Activated naive CD4-positive, alpha-beta T cell treated with anti-CD3 and anti-CD28 coated beads for 36 hours (primary cell): ENCODE measurements at regions not wholly inside any gene's neighbourhood (a gene's known extent, or its start where the extent isn't known, plus 50 kb on each side); places are given as distances from the start of the nearest gene placed in this dataset.
"Not testable (repeated sequence)": the region's sequence is repeated elsewhere in the genome, so short reads cannot be mapped to it uniquely, and the experiment has no call there.

ENCODE experiments used
- CTCF ChIA-PET: fragments of 350-600 bp; sonication (Branson Sonifier 250); formaldehyde crosslinking; loops from one replicate; lab custom pipeline; 2021; ENCODE audit warnings: antibody characterized with exemption; lab: Charles Lee
- DNase-seq: peaks from one replicate; pipeline ENCODE4 v3.0.0-alpha.2; 2020
- H3K27ac Mint-ChIP-seq: one replicate; pipeline ENCODE4 v1.8.0; 2021; ENCODE audit warnings: mild to moderate bottlenecking, mixed read lengths
- H3K27me3 Mint-ChIP-seq: one replicate; pipeline ENCODE4 v1.8.0; 2021; ENCODE audit warnings: low read depth, mixed read lengths
- H3K36me3 Mint-ChIP-seq: one replicate; pipeline ENCODE4 v1.8.0; 2021; ENCODE audit warnings: low read depth, mixed read lengths
- H3K4me1 Mint-ChIP-seq: one replicate; pipeline ENCODE4 v1.8.0; 2021; ENCODE audit warnings: low read depth, mixed read lengths
- H3K4me3 Mint-ChIP-seq: one replicate; pipeline ENCODE4 v1.8.0; 2021; ENCODE audit warnings: mild to moderate bottlenecking, moderate library complexity, mixed read lengths
- H3K9me3 Mint-ChIP-seq: one replicate; pipeline ENCODE4 v1.8.0; 2021; ENCODE audit warnings: mixed read lengths
- intact Hi-C: fragments of 100-400 bp; cut with micrococcal nuclease; formaldehyde crosslinking; loops from one replicate; pipeline ENCODE4 v1.15.1; 2023

- peaks cover 2% of the 10 kb centered on the region for H3K4me1 Mint-ChIP-seq
- DNase-seq: peak; percentile 82
- CTCF ChIA-PET: interaction anchor here (0.6 kb wide), 1 partner anchor 320 kb away, joined by 3 read pairs; no protein-coding TSS in a partner anchor
- H3K4me3 Mint-ChIP-seq: no peak overlapping the region
- peaks cover 3% of the 10 kb centered on the region for H3K36me3 Mint-ChIP-seq
- peaks cover 60% of the 10 kb centered on the region for H3K27me3 Mint-ChIP-seq
- H3K9me3 Mint-ChIP-seq: peaks cover 1% of the 10 kb centered on the region
- peak overlapping the region; percentile 53 for H3K27ac Mint-ChIP-seq
- intact Hi-C loops: no loop called here
Observed at GRCh38 chr6:27650620-27651370, 177.9 kb upstream of the ZNF184 start.

- H3K27me3 Mint-ChIP-seq: peaks cover 55% of the 10 kb centered on the region
- CTCF ChIA-PET: interaction anchor here (0.6 kb wide), 1 partner anchor 974 kb away, joined by 3 read pairs; no protein-coding TSS in a partner anchor
- H3K4me3 Mint-ChIP-seq: no peak overlapping the region
Observed at GRCh38 chr6:27644528-27644927, 171.6 kb upstream of the ZNF184 start.

GRCh38 chr6:27642744-27643456 lies 170.0 kb upstream of the ZNF184 start:
- Mint-ChIP-seq H3K4me1 (no peaks in the 10 kb centered on the region), H3K27me3 (peaks cover 52% of the 10 kb centered on the region), H3K9me3 (no peaks in the 10 kb centered on the region), H3K36me3 (no peaks in the 10 kb centered on the region), H3K27ac (no peak overlapping the region), H3K4me3 (no peak overlapping the region)
- DNase-seq: no peak
- intact Hi-C loops: no loop called here
- CTCF ChIA-PET: no interaction called here

More at GRCh38 chr6:27644528-27644927, 171.6 kb upstream of the ZNF184 start:
- Mint-ChIP-seq H3K4me1 (no peaks in the 10 kb centered on the region), H3K27ac (no peak overlapping the region), H3K9me3 (no peaks in the 10 kb centered on the region), H3K36me3 (no peaks in the 10 kb centered on the region)
- DNase-seq: no peak
- intact Hi-C loops: no loop called here

GRCh38 chr6:27635886-27636285 lies 163.0 kb upstream of the ZNF184 start:
- H3K27ac Mint-ChIP-seq, intact Hi-C loops, H3K9me3 Mint-ChIP-seq, H3K4me1 Mint-ChIP-seq, H3K4me3 Mint-ChIP-seq, CTCF ChIA-PET, DNase-seq, H3K36me3 Mint-ChIP-seq: not testable (repeated sequence)
- peaks cover 68% of the 10 kb centered on the region for H3K27me3 Mint-ChIP-seq

GRCh38 chr6:27633221-27633688 lies 160.3 kb upstream of the ZNF184 start:
- H3K27ac Mint-ChIP-seq, H3K4me3 Mint-ChIP-seq, intact Hi-C loops, CTCF ChIA-PET, H3K9me3 Mint-ChIP-seq, H3K4me1 Mint-ChIP-seq, DNase-seq, H3K36me3 Mint-ChIP-seq: not testable (repeated sequence)
- peaks cover 79% of the 10 kb centered on the region for H3K27me3 Mint-ChIP-seq

- Mint-ChIP-seq H3K27ac (no peak overlapping the region), H3K36me3 (peaks cover 3% of the 10 kb centered on the region), H3K4me1 (peaks cover 5% of the 10 kb centered on the region), H3K9me3 (peaks cover 2% of the 10 kb centered on the region), H3K27me3 (peaks cover 79% of the 10 kb centered on the region), H3K4me3 (peak overlapping the region; percentile 8)
- no peak for DNase-seq
- intact Hi-C loops: loop anchor here (2.0 kb wide), 1 partner anchor 55 kb away; no protein-coding TSS in a partner anchor
- CTCF ChIA-PET: interaction anchor here (0.9 to 1.5 kb wide), 3 partner anchors 9 to 121 kb away, joined by 4 read pairs; no protein-coding TSS in a partner anchor
Observed at GRCh38 chr6:27631609-27631916, 158.7 kb upstream of the ZNF184 start.

- Mint-ChIP-seq H3K9me3 (peaks cover 2% of the 10 kb centered on the region), H3K4me3 (peak overlapping the region; percentile 86), H3K27ac (peak overlapping the region; percentile 86), H3K4me1 (peaks cover 5% of the 10 kb centered on the region), H3K27me3 (peaks cover 76% of the 10 kb centered on the region), H3K36me3 (peaks cover 3% of the 10 kb centered on the region)
- CTCF ChIA-PET: interaction anchor here (0.5 to 1.5 kb wide), 3 partner anchors 8 to 469 kb away, joined by 3 to 4 read pairs (median 4); no protein-coding TSS in a partner anchor
- intact Hi-C loops: loop anchor here (2.0 kb wide), 1 partner anchor 56 kb away; no protein-coding TSS in a partner anchor
- peak; percentile 81 for DNase-seq
Observed at GRCh38 chr6:27630727-27631608, 158.1 kb upstream of the ZNF184 start.

- intact Hi-C loops: no loop called here
- Mint-ChIP-seq H3K27ac (no peak overlapping the region), H3K9me3 (no peaks in the 10 kb centered on the region), H3K4me1 (no peaks in the 10 kb centered on the region), H3K27me3 (peaks cover 60% of the 10 kb centered on the region), H3K36me3 (no peaks in the 10 kb centered on the region), H3K4me3 (no peak overlapping the region)
- DNase-seq: no peak
- CTCF ChIA-PET: interaction anchor here (0.5 kb wide), 1 partner anchor 473 kb away, joined by 4 read pairs; no protein-coding TSS in a partner anchor
Observed at GRCh38 chr6:27624694-27625262, 151.9 kb upstream of the ZNF184 start.

- H3K27ac Mint-ChIP-seq: no peak overlapping the region
- H3K27me3 Mint-ChIP-seq: peaks cover 62% of the 10 kb centered on the region
- CTCF ChIA-PET: interaction anchor here (0.8 kb wide), 1 partner anchor 8 kb away, joined by 4 read pairs; no protein-coding TSS in a partner anchor
Observed at GRCh38 chr6:27623103-27623502, 150.2 kb upstream of the ZNF184 start.

GRCh38 chr6:27619436-27619835 lies 146.5 kb upstream of the ZNF184 start:
- intact Hi-C loops: no loop called here
- no peaks in the 10 kb centered on the region for H3K36me3 Mint-ChIP-seq
- DNase-seq: no peak
- no peak overlapping the region for H3K27ac Mint-ChIP-seq
- H3K9me3 Mint-ChIP-seq: no peaks in the 10 kb centered on the region
- CTCF ChIA-PET: interaction anchor here (0.7 kb wide), 1 partner anchor 10 kb away, joined by 3 read pairs; no protein-coding TSS in a partner anchor
- no peak overlapping the region for H3K4me3 Mint-ChIP-seq
- peaks cover 13% of the 10 kb centered on the region for H3K4me1 Mint-ChIP-seq
- H3K27me3 Mint-ChIP-seq: peaks cover 68% of the 10 kb centered on the region

More at GRCh38 chr6:27623103-27623502, 150.2 kb upstream of the ZNF184 start:
- Mint-ChIP-seq H3K9me3 (no peaks in the 10 kb centered on the region), H3K4me1 (peaks cover under 1% of the 10 kb centered on the region), H3K36me3 (no peaks in the 10 kb centered on the region), H3K4me3 (no peak overlapping the region)
- no peak for DNase-seq
- intact Hi-C loops: no loop called here
